ENCODE measurements at regions not wholly inside any gene's neighbourhood (a gene's known extent, or its start where the extent isn't known, plus 50 kb on each side); places are given as distances from the start of the nearest gene placed in this dataset.

- no peak for DNase-seq
- H3K9me3 ChIP-seq, result no peaks in the 10 kb centered on the region
- WGBS, 5 donors, result 78 to 93% (median 85%) methylated on average over 1 of the region's 1 CpG
- intact Hi-C loops (cut with DNase I; ENCODE audit: low total_unique reads), result no loop called here
- TF ChIP-seq POLR2A (IDR thresholded peaks at IDR 0.05) (no peak), CTCF (IDR thresholded peaks at IDR 0.05 in 8 of 11, conservative IDR thresholded peaks at IDR 0.05 in 3 of 11) (no peak), POLR2AphosphoS5 (IDR thresholded peaks at IDR 0.05) (no peak)
- no peaks in the 10 kb centered on the region for H3K36me3 ChIP-seq
- H3K27me3 ChIP-seq (replicated peaks in 1 of 7), result no peaks in the 10 kb centered on the region
- no peak overlapping the region for H3K27ac ChIP-seq
- H3K4me1 ChIP-seq, result no peaks in the 10 kb centered on the region
- H3K4me3 ChIP-seq, result no peak overlapping the region
Measured at GRCh38 chr6:48036316-48036715, 74.7 kb downstream of the PTCHD4 start.

- no peak for DNase-seq
- WGBS, 5 donors, result 43 to 80% (median 48%) methylated on average over 5 of the region's 5 CpGs
- Histone ChIP-seq H3K4me3 (no peak overlapping the region), H3K36me3 (no peaks in the 10 kb centered on the region), H3K27ac (no peak overlapping the region), H3K4me1 (no peaks in the 10 kb centered on the region), H3K9me3 (no peaks in the 10 kb centered on the region), H3K27me3 (replicated peaks in 1 of 7) (no peaks in the 10 kb centered on the region)
- TF ChIP-seq POLR2A (IDR thresholded peaks at IDR 0.05) (no peak), POLR2AphosphoS5 (IDR thresholded peaks at IDR 0.05) (no peak), CTCF (IDR thresholded peaks at IDR 0.05 in 8 of 11, conservative IDR thresholded peaks at IDR 0.05 in 3 of 11) (no peak)
- intact Hi-C loops (cut with DNase I; ENCODE audit: low total_unique reads), result no loop called here
Measured at GRCh38 chr6:48032151-48032550, 78.8 kb downstream of the PTCHD4 start.

GRCh38 chr6:48031711-48032110 lies 79.3 kb downstream of the PTCHD4 start:
- Histone ChIP-seq H3K36me3 (no peaks in the 10 kb centered on the region), H3K4me3 (no peak overlapping the region), H3K9me3 (no peaks in the 10 kb centered on the region), H3K4me1 (no peaks in the 10 kb centered on the region), H3K27me3 (replicated peaks in 1 of 7) (no peaks in the 10 kb centered on the region), H3K27ac (no peak overlapping the region)
- 78 to 85% (median 82%) methylated on average over 2 of the region's 2 CpGs for WGBS, 5 donors
- no peak for DNase-seq
- intact Hi-C loops (cut with DNase I; ENCODE audit: low total_unique reads), result no loop called here
- no peak for TF ChIP-seq CTCF (IDR thresholded peaks at IDR 0.05 in 8 of 11, conservative IDR thresholded peaks at IDR 0.05 in 3 of 11)
- no peak for TF ChIP-seq POLR2A (IDR thresholded peaks at IDR 0.05)
- TF ChIP-seq POLR2AphosphoS5 (IDR thresholded peaks at IDR 0.05), result no peak

- TF ChIP-seq CTCF (IDR thresholded peaks at IDR 0.05 in 8 of 11, conservative IDR thresholded peaks at IDR 0.05 in 3 of 11) (no peak), POLR2AphosphoS5 (IDR thresholded peaks at IDR 0.05) (no peak), POLR2A (IDR thresholded peaks at IDR 0.05) (no peak)
- intact Hi-C loops (cut with DNase I; ENCODE audit: low total_unique reads), result no loop called here
- no peaks in the 10 kb centered on the region for H3K4me1 ChIP-seq
- H3K36me3 ChIP-seq, result no peaks in the 10 kb centered on the region
- no peaks in the 10 kb centered on the region for H3K27me3 ChIP-seq (replicated peaks in 1 of 7)
- H3K9me3 ChIP-seq, result no peaks in the 10 kb centered on the region
- WGBS, 5 donors, result 48 to 60% (median 52%) methylated on average over 8 of the region's 8 CpGs
- H3K4me3 ChIP-seq, result no peak overlapping the region
- DNase-seq, result no peak
- no peak overlapping the region for H3K27ac ChIP-seq
Measured at GRCh38 chr6:48027704-48028435, 83.1 kb downstream of the PTCHD4 start.
